ENCODE measurements at regions not wholly inside any gene's neighbourhood (a gene's known extent, or its start where the extent isn't known, plus 50 kb on each side); places are given as distances from the start of the nearest gene placed in this dataset.

- TF ChIP-seq USF1 (IDR thresholded peaks at IDR 0.05; ENCODE audit: borderline replicate concordance, low read depth) (no peak), FOSL2 (IDR thresholded peaks at IDR 0.05; ENCODE audit: borderline replicate concordance, low read depth) (no peak), IRF3 (IDR thresholded peaks at IDR 0.05; ENCODE audit: low read depth, low read length) (no peak)
Observed at GRCh38 chr6:125682939-125683338, 66.5 kb upstream of the HEY2 start (continued).

GRCh38 chr6:125688138-125688537 is 61.3 kb upstream of the HEY2 start:
- H3K4me2 ChIP-seq, result no peak overlapping the region
- no peaks in the 10 kb centered on the region for H3K9me3 ChIP-seq
- no peak overlapping the region for H3K9ac ChIP-seq
- ChIA-PET POLR2A (no interaction called here), CTCF (no interaction called here)
- 0% methylated on average over 1 of the region's 1 CpG for WGBS (ENCODE audit: low lambda C conversion rate)
- no peak overlapping the region for H3K27ac ChIP-seq (ENCODE audit: low read depth in 2 of 2, low read length in 1 of 2)
- DNase-seq, result no peak
- no peak overlapping the region for H3K4me3 ChIP-seq (ENCODE audit: low read depth in 2 of 2, low read length in 1 of 2)
- no peaks in the 10 kb centered on the region for H3K36me3 ChIP-seq (replicated peaks in 1 of 2; ENCODE audit: control insufficient read depth in 1 of 2, insufficient read depth in 2 of 2, low read length in 1 of 2)
- H3F3A ChIP-seq (replicated peaks; ENCODE audit: insufficient read depth), result no peaks in the 10 kb centered on the region
- H3K27me3 ChIP-seq (ENCODE audit: insufficient read depth), result no peaks in the 10 kb centered on the region
- H3K9me2 ChIP-seq, result no peaks in the 10 kb centered on the region
- H3K4me1 ChIP-seq (ENCODE audit: control insufficient read depth in 1 of 2, insufficient read depth in 2 of 2, low read depth in 1 of 2, low read length in 1 of 2), result no peaks in the 10 kb centered on the region
- no peaks in the 10 kb centered on the region for H4K20me1 ChIP-seq (ENCODE audit: insufficient read depth)
- no peaks in the 10 kb centered on the region for H3K79me2 ChIP-seq (ENCODE audit: insufficient read depth)
- no peak for TF ChIP-seq RFX5 (IDR thresholded peaks at IDR 0.05; ENCODE audit: low read length)
- no peak for TF ChIP-seq YY1 (IDR thresholded peaks at IDR 0.05; ENCODE audit: low read depth)
- TF ChIP-seq SMC3 (IDR thresholded peaks at IDR 0.05; ENCODE audit: low read depth, low read length), result no peak
- no peak for TF ChIP-seq IRF3 (IDR thresholded peaks at IDR 0.05; ENCODE audit: low read depth, low read length)
- no peak for TF ChIP-seq FOSL2 (IDR thresholded peaks at IDR 0.05; ENCODE audit: borderline replicate concordance, low read depth)
- TF ChIP-seq MXI1 (IDR thresholded peaks at IDR 0.05; ENCODE audit: low read depth, low read length), result no peak
- TF ChIP-seq USF2 (IDR thresholded peaks at IDR 0.05; ENCODE audit: borderline replicate concordance, low read depth, low read length), result no peak
- TF ChIP-seq ZBTB33 (IDR thresholded peaks at IDR 0.05; ENCODE audit: borderline replicate concordance, low read depth), result no peak
- no peak for TF ChIP-seq POLR2AphosphoS5 (IDR thresholded peaks at IDR 0.05; ENCODE audit: low read depth, low read length)
- TF ChIP-seq TEAD4 (IDR thresholded peaks at IDR 0.05; ENCODE audit: borderline replicate concordance, insufficient read depth), result no peak
- TF ChIP-seq USF1 (IDR thresholded peaks at IDR 0.05; ENCODE audit: borderline replicate concordance, low read depth), result no peak
- no peak for TF ChIP-seq GATA2 (CRISPR knock-in tag; IDR thresholded peaks at IDR 0.05)
- TF ChIP-seq ELF1 (IDR thresholded peaks at IDR 0.05), result no peak
- TF ChIP-seq CHD2 (IDR thresholded peaks at IDR 0.05; ENCODE audit: low read length, partially characterized antibody), result no peak
- TF ChIP-seq EP300 (IDR thresholded peaks at IDR 0.05; ENCODE audit: borderline replicate concordance in 1 of 2, low read depth in 1 of 2, low read length in 1 of 2), result no peak
- no peak overlapping the region for H2AFZ ChIP-seq (ENCODE audit: low read depth)
